Rectal smooth muscle tissue (tissue), 1 donor: ENCODE measurements at regions not wholly inside any gene's neighbourhood (a gene's known extent, or its start where the extent isn't known, plus 50 kb on each side); places are given as distances from the start of the nearest gene placed in this dataset.

Experiments
- H3K27ac ChIP-seq: one replicate; pipeline ENCODE4 v1.7.0; 2013; ENCODE audit warnings: low read depth, low read length, inconsistent platforms
- H3K27me3 ChIP-seq: one replicate; pipeline ENCODE4 v1.7.0; 2013; ENCODE audit warnings: low read length; ENCODE audit not compliant: control insufficient read depth, insufficient read depth
- H3K36me3 ChIP-seq: one replicate; pipeline ENCODE4 v1.7.0; 2013; ENCODE audit warnings: low read length; ENCODE audit not compliant: control insufficient read depth, insufficient read depth
- H3K4me1 ChIP-seq: one replicate; pipeline ENCODE4 v1.7.0; 2013; ENCODE audit warnings: low read length; ENCODE audit not compliant: control insufficient read depth, insufficient read depth
- H3K4me3 ChIP-seq: one replicate; pipeline ENCODE4 v1.7.0; 2013; ENCODE audit warnings: low read length
- H3K9ac ChIP-seq: one replicate; pipeline ENCODE4 v1.7.0; 2013; ENCODE audit warnings: low read length

DNA sequence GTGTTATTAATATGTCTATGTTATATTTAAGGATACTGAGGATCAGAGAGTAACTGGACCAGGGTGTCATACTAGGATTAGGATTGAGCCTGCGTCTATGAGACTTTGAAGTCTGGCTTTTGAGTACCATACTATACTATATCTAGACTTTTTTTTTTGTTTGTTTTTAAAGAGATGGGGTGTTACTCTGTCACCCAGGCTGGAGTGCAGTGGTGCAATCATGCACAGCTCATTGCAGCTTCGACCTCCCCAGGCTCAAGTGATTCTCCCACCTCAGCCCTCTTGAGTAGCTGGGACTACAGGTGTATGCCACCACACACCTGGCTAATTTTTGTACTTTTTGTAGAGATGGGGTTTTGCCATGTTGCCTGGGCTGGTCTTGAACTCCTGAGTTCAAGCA, 66.2 kb upstream of the MAP4K3 start:
- H3K36me3 ChIP-seq: no peaks in the 10 kb centered on the region
- no peak overlapping the region for H3K4me3 ChIP-seq
- H3K27ac ChIP-seq: no peak overlapping the region
- H3K9ac ChIP-seq: no peak overlapping the region
- no peaks in the 10 kb centered on the region for H3K27me3 ChIP-seq
- H3K4me1 ChIP-seq: peaks cover 35% of the 10 kb centered on the region

- H3K4me3 ChIP-seq: peak overlapping the region; percentile 46
- H3K4me1 ChIP-seq: peaks cover 43% of the 10 kb centered on the region
- peak overlapping the region; percentile 82 for H3K27ac ChIP-seq
- no peak overlapping the region for H3K9ac ChIP-seq
- no peaks in the 10 kb centered on the region for H3K36me3 ChIP-seq
- H3K27me3 ChIP-seq: no peaks in the 10 kb centered on the region
Measured at GRCh38 chr2:39504790-39505335, 67.8 kb upstream of the MAP4K3 start.

DNA sequence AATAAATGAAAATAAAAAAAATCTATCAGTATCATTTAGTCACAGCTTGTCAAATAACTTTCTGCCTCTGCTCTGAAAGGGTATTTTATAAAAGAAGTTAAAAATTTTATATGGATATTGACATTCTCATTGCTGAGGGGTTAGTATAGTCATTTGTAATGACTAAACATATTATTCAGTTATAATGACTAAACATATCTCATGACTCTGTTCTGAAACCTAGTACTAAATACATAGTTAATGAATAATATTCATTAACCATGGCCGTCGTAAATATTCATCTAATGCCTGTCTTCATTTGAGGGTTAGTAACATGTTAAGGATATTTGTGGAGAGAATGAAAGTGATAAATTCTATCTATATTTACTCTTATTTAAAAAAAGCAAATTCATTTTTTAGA, 69.1 kb upstream of the MAP4K3 start:
- Histone ChIP-seq H3K4me3 (no peak overlapping the region), H3K4me1 (peaks cover 45% of the 10 kb centered on the region), H3K27ac (no peak overlapping the region), H3K9ac (no peak overlapping the region), H3K27me3 (no peaks in the 10 kb centered on the region), H3K36me3 (no peaks in the 10 kb centered on the region)

- H3K27ac ChIP-seq: peak overlapping the region; percentile 72
- H3K4me1 ChIP-seq: peaks cover 62% of the 10 kb centered on the region
- H3K27me3 ChIP-seq: no peaks in the 10 kb centered on the region
- no peak overlapping the region for H3K9ac ChIP-seq
- H3K36me3 ChIP-seq: no peaks in the 10 kb centered on the region
- H3K4me3 ChIP-seq: no peak overlapping the region
Measured at GRCh38 chr2:39508198-39508597, 71.1 kb upstream of the MAP4K3 start.

DNA sequence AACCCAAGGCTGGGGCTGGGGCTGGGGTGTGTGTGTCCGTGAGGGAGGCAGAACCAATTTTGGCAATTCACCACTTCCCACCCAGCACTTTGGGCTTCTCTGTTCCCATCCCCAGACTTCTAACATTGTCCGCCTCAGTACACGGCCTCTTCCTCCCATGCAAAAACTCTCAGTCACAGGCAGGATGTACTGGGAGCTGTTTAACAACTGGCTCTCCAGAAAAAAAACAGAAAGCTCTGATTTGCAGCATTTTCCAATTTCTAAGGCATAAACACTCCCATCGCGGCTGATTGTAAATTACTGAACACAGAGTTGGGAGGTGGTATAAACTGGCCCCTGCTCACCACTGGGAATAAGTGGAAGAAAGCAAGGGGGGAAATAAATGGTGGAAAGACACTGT, 73.1 kb upstream of the MAP4K3 start:
- Histone ChIP-seq H3K36me3 (no peaks in the 10 kb centered on the region), H3K4me1 (peaks cover 56% of the 10 kb centered on the region), H3K9ac (no peak overlapping the region), H3K4me3 (no peak overlapping the region), H3K27ac (peak overlapping the region; percentile 38), H3K27me3 (no peaks in the 10 kb centered on the region)

DNA sequence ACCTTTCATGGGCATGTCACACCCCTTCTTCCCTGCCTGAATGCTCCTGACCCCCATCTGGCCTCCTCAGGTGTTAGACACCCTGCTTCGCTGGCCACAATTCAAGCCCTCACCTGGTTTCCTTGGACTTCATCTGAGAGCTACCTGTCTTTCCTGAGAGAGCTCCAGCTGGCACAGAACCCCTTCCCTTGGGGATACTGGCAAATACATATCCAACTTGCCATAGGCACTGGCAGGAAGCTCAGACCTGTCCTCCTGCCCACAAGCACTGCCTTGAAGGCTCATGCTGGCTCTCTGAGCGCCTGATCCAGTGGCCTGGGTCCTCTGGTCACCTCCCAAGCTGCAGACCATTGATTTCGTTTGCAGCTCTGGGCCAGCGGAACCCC, 74.1 kb upstream of the MAP4K3 start:
- H3K4me1 ChIP-seq: peaks cover 60% of the 10 kb centered on the region

GRCh38 chr2:39511605-39512433, 74.7 kb upstream of the MAP4K3 start:
- H3K4me3 ChIP-seq: no peak overlapping the region

More for the DNA sequence above, 74.1 kb upstream of the MAP4K3 start:
- H3K27me3 ChIP-seq: no peaks in the 10 kb centered on the region
- no peaks in the 10 kb centered on the region for H3K36me3 ChIP-seq
- no peak overlapping the region for H3K4me3 ChIP-seq
- peak overlapping the region; percentile 76 for H3K27ac ChIP-seq
- no peak overlapping the region for H3K9ac ChIP-seq

GRCh38 chr2:39512434-39512935, 75.4 kb upstream of the MAP4K3 start:
- Histone ChIP-seq H3K36me3 (no peaks in the 10 kb centered on the region), H3K4me1 (peaks cover 65% of the 10 kb centered on the region), H3K4me3 (no peak overlapping the region), H3K9ac (no peak overlapping the region), H3K27me3 (no peaks in the 10 kb centered on the region), H3K27ac (peak overlapping the region; percentile 87)

More at GRCh38 chr2:39511605-39512433, 74.7 kb upstream of the MAP4K3 start:
- H3K36me3 ChIP-seq: no peaks in the 10 kb centered on the region
- peaks cover 65% of the 10 kb centered on the region for H3K4me1 ChIP-seq
- no peaks in the 10 kb centered on the region for H3K27me3 ChIP-seq
- peak overlapping the region; percentile 87 for H3K27ac ChIP-seq
- H3K9ac ChIP-seq: no peak overlapping the region

DNA sequence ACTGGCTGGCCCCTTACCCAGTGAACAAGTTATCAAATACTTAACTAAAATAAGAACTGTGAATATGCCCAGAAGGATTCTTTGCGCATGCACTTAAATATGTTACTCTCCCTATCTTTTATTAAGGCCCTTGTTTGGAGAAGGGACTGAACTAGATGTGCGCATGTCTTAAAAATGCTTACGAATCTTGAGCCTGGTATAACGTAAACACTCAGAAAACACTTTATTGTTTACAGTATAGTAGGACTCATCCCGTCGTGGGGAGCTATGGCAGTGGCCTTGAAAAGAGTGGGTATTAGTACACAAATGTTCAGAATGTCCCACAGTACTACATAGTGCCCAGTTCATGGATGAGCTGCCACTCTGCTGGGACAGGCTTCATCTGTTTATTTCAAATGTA, 75.9 kb upstream of the MAP4K3 start:
- Histone ChIP-seq H3K9ac (no peak overlapping the region), H3K36me3 (no peaks in the 10 kb centered on the region), H3K4me1 (peaks cover 65% of the 10 kb centered on the region), H3K27me3 (no peaks in the 10 kb centered on the region), H3K27ac (peak overlapping the region; percentile 87), H3K4me3 (peak overlapping the region; percentile 5)

DNA sequence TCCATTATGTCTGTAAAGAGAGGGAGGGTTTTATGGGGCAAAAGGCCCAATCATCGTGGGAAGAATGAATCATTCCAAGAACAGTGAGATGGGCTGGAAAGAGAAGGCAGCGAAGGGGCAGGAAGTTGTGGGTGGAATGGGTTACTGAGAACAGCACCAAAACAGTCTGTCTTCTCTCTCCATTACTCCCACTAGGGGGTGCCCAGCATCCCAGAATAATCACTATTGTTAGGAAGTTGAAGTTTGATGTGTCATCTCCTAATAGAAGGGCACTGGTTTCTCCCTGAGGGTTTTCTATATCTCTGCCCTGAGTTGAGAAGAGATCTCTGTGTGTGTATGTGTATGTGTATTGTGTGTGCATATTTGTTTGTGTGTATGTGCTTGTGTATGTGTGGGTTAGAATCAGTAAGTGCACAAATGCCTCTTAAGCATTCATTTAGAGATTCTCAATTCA, 76.6 kb upstream of the MAP4K3 start:
- Histone ChIP-seq H3K27me3 (no peaks in the 10 kb centered on the region), H3K36me3 (no peaks in the 10 kb centered on the region), H3K4me1 (peaks cover 59% of the 10 kb centered on the region), H3K27ac (peak overlapping the region; percentile 87), H3K4me3 (no peak overlapping the region), H3K9ac (no peak overlapping the region)

DNA sequence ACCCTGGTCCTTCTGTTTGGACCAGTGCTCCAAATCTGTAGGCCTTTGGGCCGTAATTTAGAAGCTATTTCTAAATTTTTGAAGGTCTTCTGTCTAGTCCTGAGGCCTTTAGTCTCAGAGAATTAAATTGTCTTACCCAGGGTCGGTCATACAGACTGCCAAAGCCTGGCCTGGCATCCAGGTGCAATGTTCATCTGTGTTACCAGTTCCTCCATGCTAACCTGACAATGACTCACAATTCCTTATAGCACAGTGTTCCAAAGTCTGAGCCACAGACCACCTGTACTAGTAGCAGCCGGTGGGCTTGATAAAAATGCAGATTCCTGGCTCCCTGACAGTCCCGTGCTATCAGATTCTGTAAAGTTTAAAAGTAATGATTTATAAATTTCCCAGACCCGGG, 77.7 kb upstream of the MAP4K3 start:
- H3K4me3 ChIP-seq: no peak overlapping the region
- no peaks in the 10 kb centered on the region for H3K36me3 ChIP-seq
- peak overlapping the region; percentile 23 for H3K27ac ChIP-seq
- no peaks in the 10 kb centered on the region for H3K27me3 ChIP-seq
- no peak overlapping the region for H3K9ac ChIP-seq
- H3K4me1 ChIP-seq: peaks cover 55% of the 10 kb centered on the region

DNA sequence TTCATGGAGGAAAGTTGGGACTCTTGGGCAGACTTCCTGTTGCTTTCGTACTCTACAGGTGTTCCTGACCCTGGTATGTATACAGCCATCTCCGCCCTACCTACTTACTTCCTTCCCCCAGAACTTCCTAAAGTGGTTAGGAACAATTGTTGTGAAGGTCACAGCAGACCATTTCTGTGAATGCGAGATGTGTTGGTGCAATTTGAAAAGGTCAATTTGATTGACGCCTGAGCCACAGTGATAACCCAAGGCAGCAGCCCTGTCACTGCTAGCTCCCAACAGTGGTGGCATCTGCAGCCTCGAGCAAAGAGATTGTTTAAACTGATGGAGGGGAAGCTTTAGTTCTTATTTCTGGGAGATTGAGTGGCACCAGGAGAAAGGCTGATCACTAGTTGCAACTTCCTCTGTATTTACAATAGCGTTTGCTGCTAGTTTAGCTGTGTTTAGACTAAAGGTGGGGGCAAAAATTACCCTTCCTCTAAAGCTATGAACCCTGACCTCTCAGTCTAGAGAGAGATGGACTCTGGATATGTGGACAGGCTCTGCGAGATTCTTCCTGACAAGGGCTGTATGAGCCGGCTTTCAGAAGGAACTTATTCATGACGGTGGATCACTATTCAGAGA, 78.3 kb upstream of the MAP4K3 start:
- H3K4me1 ChIP-seq: peaks cover 49% of the 10 kb centered on the region
- no peak overlapping the region for H3K4me3 ChIP-seq
- no peak overlapping the region for H3K9ac ChIP-seq
- no peaks in the 10 kb centered on the region for H3K36me3 ChIP-seq
- no peak overlapping the region for H3K27ac ChIP-seq
- no peaks in the 10 kb centered on the region for H3K27me3 ChIP-seq
